ENCODE measurements at regions not wholly inside any gene's neighbourhood (a gene's known extent, or its start where the extent isn't known, plus 50 kb on each side); places are given as distances from the start of the nearest gene placed in this dataset.

- Histone ChIP-seq H4K20me1 (ENCODE audit: insufficient read depth) (no peaks in the 10 kb centered on the region), H3K4me2 (no peak overlapping the region), H3K36me3 (ENCODE audit: low read depth) (no peaks in the 10 kb centered on the region), H3K9me2 (ENCODE audit: insufficient read depth) (no peaks in the 10 kb centered on the region), H3F3A (ENCODE audit: insufficient read depth, low read depth) (no peaks in the 10 kb centered on the region), H3K27me3 (ENCODE audit: insufficient read depth, low read depth) (no peaks in the 10 kb centered on the region), H2AFZ (no peak overlapping the region), H3K4me1 (replicated peaks; ENCODE audit: insufficient read depth) (no peaks in the 10 kb centered on the region), H3K9me3 (ENCODE audit: insufficient read depth, low read depth) (no peaks in the 10 kb centered on the region), H3K27ac (no peak overlapping the region), H3K4me3 (no peak overlapping the region), H3K79me2 (ENCODE audit: low read depth) (no peaks in the 10 kb centered on the region)
- no peak for DNase-seq
- POLR2A ChIA-PET (ENCODE audit: unreplicated experiment) = no interaction called here
- CTCF ChIA-PET = no interaction called here
- no peak for TF ChIP-seq CTCF (conservative IDR thresholded peaks at IDR 0.05)
- TF ChIP-seq EZH2 (IDR thresholded peaks at IDR 0.05; ENCODE audit: low read depth) = no peak
- intact Hi-C loops (cut with micrococcal nuclease; ENCODE audit: unreplicated experiment) = no loop called here
- BruUV-seq (replicated peaks) = no TSS peak
Measured at GRCh38 chr7:123273185-123273584, 73.4 kb upstream of the SLC13A1 start.

GRCh38 chr7:123271856-123272255 lies 72.1 kb upstream of the SLC13A1 start:
- Histone ChIP-seq H3K27me3 (ENCODE audit: insufficient read depth, low read depth) (no peaks in the 10 kb centered on the region), H3F3A (ENCODE audit: insufficient read depth, low read depth) (no peaks in the 10 kb centered on the region), H3K4me2 (no peak overlapping the region), H3K9me2 (ENCODE audit: insufficient read depth) (no peaks in the 10 kb centered on the region), H3K9me3 (ENCODE audit: insufficient read depth, low read depth) (no peaks in the 10 kb centered on the region), H3K27ac (no peak overlapping the region), H3K36me3 (ENCODE audit: low read depth) (no peaks in the 10 kb centered on the region), H4K20me1 (ENCODE audit: insufficient read depth) (no peaks in the 10 kb centered on the region), H3K79me2 (ENCODE audit: low read depth) (no peaks in the 10 kb centered on the region), H3K4me3 (no peak overlapping the region), H2AFZ (no peak overlapping the region), H3K4me1 (replicated peaks; ENCODE audit: insufficient read depth) (no peaks in the 10 kb centered on the region)
- DNase-seq = no peak
- TF ChIP-seq CTCF (conservative IDR thresholded peaks at IDR 0.05) (no peak), EZH2 (IDR thresholded peaks at IDR 0.05; ENCODE audit: low read depth) (no peak)
- BruUV-seq (replicated peaks) = no TSS peak
- ChIA-PET CTCF (no interaction called here), POLR2A (ENCODE audit: unreplicated experiment) (no interaction called here)
- intact Hi-C loops (cut with micrococcal nuclease; ENCODE audit: unreplicated experiment) = no loop called here

- Histone ChIP-seq H3K9me2 (ENCODE audit: insufficient read depth) (no peaks in the 10 kb centered on the region), H4K20me1 (ENCODE audit: insufficient read depth) (no peaks in the 10 kb centered on the region), H2AFZ (no peak overlapping the region), H3K27me3 (ENCODE audit: insufficient read depth, low read depth) (no peaks in the 10 kb centered on the region), H3K4me3 (no peak overlapping the region), H3F3A (ENCODE audit: insufficient read depth, low read depth) (no peaks in the 10 kb centered on the region), H3K9me3 (ENCODE audit: insufficient read depth, low read depth) (no peaks in the 10 kb centered on the region), H3K4me2 (no peak overlapping the region), H3K79me2 (ENCODE audit: low read depth) (no peaks in the 10 kb centered on the region), H3K27ac (no peak overlapping the region), H3K36me3 (ENCODE audit: low read depth) (no peaks in the 10 kb centered on the region), H3K4me1 (replicated peaks; ENCODE audit: insufficient read depth) (no peaks in the 10 kb centered on the region)
- TF ChIP-seq CTCF (conservative IDR thresholded peaks at IDR 0.05) (no peak), EZH2 (IDR thresholded peaks at IDR 0.05; ENCODE audit: low read depth) (no peak)
- intact Hi-C loops (cut with micrococcal nuclease; ENCODE audit: unreplicated experiment) = no loop called here
- CTCF ChIA-PET = no interaction called here
- POLR2A ChIA-PET (ENCODE audit: unreplicated experiment) = no interaction called here
- BruUV-seq (replicated peaks) = no TSS peak
- DNase-seq = no peak
Measured at GRCh38 chr7:123271231-123271630, 71.5 kb upstream of the SLC13A1 start.
